HG03354 (cell line): ENCODE measurements at regions not wholly inside any gene's neighbourhood (a gene's known extent, or its start where the extent isn't known, plus 50 kb on each side); places are given as distances from the start of the nearest gene placed in this dataset.

Experiments
- ATAC-seq: cut with Tn5 transposase; IDR thresholded peaks from one replicate; pipeline ENCODE4 v1.9.1; 2021; ENCODE audit warnings: mild to moderate bottlenecking; ENCODE audit not compliant: unreplicated experiment, poor library complexity, severe bottlenecking

DNA sequence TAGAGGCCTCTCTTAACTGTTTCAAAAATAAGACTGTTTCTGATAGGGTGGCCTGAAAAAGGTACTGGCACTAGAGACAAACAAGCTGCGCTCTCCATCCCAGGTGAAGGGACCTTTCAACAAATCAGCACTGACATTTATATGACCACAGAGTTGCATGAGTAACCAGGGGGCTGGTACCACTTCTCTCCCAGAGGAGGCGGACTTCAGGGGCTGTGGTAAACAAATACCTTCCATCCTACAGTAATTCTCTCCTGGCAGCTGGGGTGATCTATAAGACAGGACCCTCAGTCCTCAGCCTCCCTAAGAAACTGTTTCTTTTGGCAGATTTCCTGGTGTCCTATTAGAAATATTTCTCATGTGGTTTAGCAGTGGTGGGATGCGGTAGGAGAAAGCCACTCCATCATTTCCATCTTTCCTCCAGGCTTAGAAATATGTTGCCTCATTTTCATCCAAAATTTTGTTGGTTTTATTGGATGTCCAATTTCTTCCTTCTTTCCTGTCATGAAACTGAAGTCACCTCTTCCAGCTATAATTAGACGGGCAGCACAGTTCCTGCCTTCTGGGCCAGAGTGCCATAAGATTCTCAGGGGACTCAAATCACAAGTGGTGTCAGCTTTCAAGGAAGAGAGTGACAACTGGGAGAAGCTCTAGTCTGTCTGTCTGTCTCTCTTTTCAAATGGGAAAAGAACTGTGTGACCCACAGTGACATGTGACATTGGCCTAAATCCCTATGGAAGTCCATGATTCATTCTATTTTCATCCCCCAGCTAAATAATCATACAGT lies 96.4 kb downstream of the CYRIA start:
- ATAC-seq: no peak

DNA sequence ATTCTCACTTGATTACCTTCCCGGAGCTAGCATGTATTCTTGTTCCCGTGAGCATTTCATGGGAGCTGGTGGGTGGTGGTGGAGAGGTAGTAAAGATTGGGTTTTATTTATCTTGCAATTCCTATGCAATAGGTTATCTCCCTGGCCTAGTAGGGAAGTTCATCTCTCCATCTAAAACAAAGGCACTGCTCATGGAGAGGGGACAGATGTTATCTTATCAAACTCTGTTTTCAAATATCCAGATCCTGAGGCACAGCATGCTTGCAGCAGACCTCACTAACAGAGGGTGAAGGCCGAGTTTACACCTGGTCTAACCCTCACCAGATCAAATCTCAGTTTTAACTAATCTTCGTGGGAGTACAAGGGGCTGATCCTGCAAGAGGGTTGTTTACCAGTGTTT lies 98.9 kb downstream of the CYRIA start:
- no peak for ATAC-seq

DNA sequence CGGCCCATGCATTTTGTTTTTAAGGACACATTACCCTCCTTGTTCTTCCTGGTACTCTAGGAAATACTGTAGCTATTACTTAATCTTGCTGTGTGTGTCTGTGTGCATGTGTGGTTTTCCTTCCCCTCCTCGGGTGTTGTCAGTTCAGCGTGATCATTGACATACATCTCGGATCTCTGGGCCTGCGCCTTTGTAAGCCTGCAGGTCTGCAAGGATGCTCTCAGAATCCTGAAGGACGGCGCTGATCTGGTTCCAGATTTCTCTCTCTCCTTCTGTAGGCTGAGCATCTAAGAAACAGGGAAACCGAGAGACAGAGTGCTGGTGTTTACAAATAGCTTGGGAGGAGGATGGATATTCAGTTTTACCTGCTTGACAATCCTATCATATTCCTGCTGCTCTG lies 100.2 kb downstream of the CYRIA start:
- no peak for ATAC-seq

DNA sequence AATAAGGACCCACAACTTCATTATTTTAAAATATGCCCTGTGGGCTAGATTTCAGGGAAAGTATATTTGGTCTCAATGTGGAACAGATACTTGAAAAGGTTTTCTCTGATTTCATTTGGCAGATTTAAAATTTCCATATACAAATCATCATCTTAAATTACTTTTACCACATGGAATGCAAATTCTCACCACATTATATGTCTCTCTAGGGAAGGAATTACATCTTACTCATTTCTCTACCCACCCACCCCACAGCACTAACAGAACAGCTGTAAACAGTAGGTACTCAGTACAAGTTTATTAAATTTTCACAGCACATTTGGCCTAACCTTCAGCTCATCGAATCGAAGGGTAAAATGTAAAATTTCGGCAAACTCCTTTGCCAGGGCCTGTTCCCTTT lies 104.0 kb downstream of the CYRIA start:
- no peak for ATAC-seq

DNA sequence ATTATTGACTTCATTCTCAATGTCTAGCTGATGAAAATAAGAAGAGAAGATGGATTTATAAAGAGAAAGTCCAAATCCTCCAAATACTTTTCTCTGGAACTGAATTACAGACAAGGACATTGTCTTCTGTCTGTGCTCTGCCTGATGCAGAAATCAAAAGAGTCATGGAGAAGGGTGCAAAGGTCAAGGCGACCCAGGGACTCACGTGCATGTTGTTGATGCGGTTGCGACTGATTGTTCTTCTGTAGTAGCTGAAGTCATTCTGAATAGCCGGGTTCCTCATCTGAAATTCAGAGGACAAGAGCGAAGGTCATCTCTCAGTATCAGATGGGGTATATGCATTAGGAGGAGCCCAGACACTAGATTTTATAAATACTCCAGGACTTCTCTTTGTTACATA lies 104.4 kb downstream of the CYRIA start:
- ATAC-seq: no peak

DNA sequence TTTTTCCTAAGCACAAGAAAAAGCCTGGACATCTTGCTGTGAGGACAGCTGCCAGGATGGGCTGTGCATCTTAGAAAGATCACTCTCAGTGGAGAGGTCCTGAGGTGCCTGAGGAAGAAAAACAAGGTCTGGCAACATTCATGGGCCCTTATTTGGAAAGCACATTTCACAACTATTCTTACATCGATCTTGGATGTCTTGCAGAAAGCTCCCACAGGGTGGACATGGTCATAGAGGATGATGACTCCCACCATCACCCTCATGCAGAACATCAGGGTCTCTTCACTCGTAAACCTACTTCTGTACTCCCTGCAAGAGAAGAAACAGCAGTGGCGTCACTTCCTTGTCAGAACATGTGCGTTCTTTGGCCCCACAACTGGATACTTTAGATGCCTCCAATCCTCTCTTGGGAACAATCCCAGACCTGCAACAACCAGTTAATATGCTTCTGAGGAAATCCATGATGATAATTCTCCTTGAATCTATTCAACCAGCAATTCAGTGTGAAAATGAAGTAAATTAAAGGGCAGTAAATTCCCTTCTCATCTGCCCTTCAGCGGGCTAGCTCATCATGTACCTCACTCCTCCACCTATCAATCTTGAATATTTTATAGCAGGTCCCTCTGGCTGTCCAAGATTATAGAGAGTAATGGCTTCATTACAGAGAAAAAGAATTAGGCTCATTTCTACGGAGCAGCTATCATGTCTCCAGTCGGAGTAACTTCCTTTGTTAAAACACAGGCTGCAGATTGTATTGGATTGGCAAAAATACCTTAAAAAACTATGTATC lies 106.2 kb downstream of the CYRIA start:
- ATAC-seq: no peak

DNA sequence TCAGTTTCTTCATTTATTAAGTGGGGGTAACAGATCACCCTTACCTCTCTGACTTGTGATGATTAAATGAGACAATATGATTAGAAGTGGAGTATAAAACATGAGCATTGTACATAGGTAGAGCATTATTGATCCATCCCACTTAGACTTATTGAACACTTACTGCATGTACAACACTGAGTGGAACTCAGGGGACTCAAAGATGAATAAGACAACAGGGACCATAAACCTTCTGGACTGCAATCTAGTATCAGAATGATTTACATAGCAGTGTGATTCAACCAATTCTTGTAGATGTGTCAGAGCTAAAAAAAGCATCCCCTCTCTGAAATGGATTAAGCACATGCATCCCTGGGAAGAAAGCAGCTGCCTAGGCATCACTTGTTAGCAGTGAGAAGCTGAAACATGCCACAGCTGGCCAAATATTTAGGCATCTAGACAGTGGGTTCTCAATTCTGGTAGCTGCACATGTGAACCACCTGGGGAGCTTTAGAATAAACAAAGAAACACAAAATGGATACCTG lies 111.5 kb downstream of the CYRIA start:
- no peak for ATAC-seq

DNA sequence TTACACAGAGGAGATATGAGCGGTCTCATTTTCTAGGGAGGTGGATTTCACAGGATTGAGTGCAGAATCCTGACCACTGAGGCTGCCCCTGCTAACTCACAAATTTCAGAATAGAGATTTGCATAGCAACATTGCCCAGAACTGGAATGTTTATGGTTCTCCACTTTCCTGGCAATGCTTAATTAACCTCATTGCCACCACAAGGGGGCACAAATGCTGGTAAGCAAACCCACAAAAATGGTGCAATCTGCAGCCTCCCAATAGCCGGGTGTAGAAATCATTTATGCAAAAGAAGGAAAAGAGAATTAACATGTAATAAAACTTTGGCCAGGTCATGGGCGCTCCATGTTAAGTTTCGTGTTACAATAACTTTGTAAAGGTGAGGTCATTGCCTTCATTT lies 112.4 kb downstream of the CYRIA start:
- peak; percentile 66 for ATAC-seq

DNA sequence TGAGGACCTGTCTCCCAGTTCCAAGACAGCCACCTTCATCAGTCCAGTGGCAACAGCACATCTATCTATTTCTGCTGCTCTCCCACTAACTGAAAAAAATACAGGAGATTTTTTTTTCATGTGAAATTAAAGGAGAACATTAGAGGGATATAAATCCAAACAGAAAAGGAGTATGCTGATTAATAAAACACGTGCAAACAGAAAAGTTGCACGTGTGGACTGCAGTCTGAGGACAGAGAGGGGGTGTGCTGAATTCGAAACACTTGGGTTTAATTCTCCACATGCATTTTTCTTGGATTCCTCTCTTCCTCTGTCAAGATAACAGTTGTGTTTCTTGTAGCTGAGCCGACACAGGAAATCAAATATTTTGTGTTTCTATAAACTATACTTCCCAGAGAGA lies 113.4 kb downstream of the CYRIA start:
- no peak for ATAC-seq

DNA sequence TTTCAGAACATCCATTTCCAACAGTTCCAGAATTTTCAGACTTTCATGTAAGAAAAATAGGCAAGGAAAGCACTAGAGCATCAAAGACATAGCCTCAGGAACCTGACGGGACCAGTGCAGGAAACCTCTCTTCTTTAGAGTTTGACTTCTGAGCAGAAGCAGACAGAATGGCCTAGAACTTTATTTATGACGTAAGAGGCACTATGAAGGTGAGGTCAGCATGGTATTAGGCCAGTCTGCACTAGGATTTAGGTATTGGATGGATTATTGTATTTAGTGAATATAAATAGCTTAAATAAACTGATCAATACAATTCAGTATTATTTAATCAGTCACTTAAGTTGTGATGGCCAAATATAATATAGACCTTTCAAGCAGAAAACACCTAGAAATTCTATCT lies 117.6 kb downstream of the CYRIA start:
- no peak for ATAC-seq

DNA sequence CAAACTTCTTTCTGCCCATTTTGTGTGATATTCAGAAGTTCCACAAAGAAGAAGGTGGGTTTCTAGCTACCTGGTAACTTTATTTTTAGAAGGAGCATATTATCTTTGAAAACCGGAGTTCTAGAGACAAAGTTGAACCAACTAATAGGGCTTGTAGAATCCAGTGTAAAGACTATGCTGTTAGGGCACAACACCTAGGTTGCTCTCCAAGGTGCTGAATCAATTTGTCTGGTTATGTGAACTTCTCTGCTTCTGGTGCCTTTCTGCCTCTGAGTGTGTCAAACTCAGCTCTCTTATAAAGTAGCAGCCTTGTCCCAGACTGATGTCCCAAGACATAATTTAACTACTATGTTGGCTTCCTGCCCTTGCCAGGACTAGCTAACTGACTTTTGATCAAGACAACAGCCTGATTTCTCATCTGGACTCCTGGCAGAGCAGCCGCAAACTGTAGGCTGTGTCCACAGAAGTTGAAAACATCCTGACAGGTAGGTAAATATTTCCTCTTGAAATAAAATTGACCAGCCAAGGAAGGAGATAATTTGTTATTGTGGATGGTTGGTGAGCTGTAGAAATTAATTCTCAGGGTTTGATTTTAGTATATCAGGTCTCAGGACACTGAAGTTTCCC lies 119.4 kb downstream of the CYRIA start:
- ATAC-seq: no peak

DNA sequence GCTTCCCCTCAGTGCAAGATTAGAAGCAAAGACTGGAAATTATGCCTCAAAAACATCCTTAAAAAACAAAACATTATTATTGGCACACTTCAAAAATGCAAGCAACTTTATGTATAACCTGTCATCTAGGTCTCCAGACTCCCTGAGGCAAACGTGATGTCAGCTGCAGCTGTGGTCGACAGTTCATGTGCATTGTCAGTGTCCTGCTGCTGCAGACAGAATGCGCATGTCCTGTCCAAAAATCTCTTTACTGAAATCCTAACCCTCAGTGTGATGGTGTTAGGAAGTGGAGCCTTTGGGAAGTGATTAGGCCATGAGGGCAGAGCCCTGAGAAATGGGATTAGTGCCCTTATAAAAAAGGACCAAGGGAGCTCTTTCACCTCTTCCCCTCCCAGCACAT lies 126.9 kb downstream of the CYRIA start:
- no peak for ATAC-seq

DNA sequence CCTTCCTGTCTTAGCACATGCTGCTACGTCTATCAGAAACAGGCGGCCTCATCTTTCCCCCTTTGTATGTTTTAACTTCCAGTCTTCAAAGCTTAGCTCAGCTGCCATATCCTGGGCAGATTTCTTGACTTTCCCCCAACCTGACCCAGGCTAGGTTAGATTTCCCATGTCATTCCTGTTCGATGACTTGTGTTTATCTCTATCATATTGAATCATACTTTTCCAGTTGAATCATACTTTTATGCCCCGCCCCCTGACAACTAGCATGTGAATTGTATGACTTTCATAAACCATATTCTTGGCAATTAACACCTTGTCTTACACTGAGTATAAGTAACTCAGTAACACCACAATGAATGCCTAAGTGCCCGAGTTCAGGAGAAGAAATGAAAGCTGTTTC lies 128.3 kb downstream of the CYRIA start:
- ATAC-seq: no peak

DNA sequence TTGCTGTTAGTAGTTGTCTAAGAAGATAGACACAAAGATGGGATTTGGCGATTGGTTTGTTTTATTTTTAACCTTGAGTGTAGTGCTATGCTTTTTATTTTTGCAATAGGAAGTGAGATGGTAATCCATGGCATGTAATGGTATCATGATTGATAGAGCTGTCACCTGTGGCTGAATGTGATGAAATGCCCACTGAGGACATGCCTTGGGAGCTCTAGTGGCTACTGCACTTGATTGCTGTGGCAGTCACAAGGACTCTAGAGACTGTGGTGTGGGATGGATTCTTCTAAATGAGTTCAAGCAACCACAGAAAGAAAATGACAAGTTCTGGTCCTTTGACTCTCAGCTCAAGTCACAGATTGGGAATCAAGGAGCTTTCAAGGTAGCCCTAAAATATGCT lies 139.4 kb downstream of the CYRIA start:
- no peak for ATAC-seq

DNA sequence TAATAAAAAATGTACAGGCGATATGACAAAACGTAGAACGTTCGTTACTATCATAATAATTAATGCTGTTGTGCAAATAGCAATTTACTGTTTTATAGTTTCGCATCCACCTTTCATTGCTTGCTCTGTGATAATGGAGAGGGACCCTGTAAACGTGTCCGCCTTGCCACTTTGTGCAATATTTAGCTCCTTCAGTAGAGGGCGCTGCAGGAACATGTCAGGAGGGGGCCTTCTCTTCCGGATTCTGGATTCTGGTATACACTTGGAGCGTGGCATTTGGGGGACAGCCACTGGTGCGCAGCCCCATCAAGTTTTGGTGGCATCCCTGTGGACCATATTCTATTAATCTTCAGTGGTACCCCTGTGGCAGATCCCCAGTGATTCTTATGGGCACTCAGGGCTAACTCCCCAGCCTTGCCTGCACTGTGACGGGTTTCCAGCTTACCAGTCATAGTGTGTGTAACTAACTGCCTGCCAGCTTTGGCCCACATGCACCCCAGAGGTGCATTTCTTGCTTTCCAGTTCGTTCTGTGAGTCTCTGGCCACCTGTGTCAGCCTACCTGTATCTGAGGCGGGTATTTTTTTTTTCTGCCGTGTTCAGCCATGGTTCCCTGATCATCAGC lies 140.3 kb downstream of the CYRIA start:
- no peak for ATAC-seq

DNA sequence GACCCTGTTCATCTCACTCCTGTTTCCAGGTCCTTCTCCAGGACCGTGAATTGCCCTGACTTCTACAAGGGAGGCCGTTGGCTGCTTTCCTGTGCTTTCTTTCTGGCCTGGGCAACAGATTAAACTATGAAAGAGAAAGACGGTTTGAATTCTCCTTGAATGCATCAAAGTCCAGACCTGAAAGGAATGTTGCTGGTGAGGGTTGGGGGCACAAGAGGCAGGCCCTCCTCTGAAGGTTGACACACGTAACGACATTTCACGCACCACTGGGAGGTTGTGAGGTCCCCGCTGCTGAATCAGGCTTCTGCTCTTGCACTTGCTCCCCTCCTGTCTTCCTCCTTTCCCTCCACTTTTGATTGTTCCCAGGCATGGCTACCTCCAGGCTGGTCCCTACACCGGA lies 141.9 kb downstream of the CYRIA start:
- no peak for ATAC-seq

DNA sequence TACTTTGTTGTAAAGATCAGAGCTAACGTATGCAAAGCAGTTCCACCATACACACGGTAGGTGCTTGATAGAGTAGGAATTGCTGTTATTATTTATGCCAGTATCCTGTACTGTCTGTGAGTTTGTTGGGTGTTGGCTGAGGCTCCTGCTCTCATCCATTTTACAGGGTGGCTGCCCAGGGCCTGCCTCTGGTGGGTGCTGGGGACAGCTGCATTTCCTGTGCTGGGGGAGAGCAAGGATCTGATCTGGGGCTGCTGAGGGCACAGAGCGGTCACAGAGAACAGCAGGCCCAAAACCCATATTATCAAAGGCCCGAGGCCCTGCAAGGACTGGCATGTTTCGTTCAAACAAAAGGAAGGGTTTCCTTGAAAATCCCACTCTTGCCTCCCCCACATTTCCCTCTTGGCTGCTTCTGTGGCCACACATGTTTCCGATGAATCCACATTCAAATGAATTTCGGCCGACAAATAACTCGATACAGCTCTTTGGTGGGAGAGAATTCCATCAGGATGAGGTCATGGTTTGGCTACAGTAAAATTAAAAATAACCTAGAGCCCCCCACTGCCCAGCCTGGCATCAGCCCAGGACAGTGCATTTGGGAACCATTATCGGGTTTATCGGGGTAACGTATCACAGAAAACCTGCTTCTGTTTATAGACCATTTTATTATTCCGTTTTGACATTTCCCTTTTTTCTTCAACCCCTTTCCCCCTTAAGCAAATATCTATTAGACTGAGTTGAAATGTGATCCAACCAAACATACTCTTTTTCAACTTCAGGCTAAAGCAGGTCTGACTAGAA lies 143.4 kb downstream of the CYRIA start:
- ATAC-seq: no peak

DNA sequence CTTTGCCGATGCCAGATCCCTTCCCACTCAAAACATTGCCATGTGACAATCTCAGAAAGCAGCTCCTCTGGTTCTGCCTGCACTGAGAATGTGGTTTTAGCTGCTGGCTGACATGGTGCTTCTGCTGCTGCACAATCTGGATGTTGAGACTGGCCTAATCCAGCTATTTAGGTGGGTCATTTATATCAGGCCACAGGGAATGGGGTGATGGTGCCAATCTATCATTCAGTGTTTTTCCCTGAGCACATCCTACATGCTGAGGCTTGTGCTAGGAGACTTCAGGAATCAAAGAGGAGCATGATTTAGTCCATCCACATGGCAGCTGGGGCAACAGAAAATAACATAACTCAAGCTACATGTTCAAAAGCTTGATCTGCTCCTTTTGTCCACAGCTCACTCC lies 144.7 kb downstream of the CYRIA start:
- ATAC-seq: no peak

DNA sequence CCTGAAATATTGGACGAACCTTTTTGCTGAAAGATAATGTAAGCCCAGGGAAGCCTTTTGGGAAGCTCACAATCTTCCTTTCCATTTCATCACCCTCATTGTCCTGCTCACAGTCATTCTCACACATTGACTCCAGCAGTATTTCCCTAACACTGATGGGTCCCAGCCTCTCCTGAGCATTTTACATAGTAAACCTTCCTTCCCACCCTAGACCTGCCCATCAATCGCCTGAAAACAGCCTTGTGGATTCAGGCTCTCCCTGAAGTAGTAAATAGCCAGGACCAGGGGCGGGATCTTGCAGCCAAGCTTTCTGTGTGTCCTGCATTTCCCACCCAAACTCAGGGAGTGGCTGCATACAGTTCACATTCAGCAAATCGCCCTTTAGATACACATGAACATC lies 149.9 kb downstream of the CYRIA start:
- ATAC-seq: no peak

DNA sequence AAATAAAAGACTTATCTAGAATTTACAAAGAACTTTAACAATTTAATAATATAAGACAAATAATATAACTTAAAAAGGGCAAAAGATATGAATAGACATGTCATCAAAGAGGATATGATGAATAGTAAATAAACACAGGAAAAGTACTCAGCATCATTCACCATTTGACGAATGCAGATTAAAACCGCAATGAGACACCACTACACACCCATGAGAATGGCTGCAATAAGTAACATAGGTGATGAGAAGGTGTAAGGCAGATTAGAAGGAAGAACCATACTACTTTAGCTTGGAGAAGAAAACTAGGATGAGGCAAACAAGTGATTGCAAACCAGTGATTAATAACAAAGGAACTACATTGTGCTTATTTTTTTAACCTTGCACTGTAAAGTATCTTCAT lies 152.0 kb downstream of the CYRIA start:
- ATAC-seq: no peak
